Neural crest cell (in vitro differentiated cells): ENCODE measurements at regions not wholly inside any gene's neighbourhood (a gene's known extent, or its start where the extent isn't known, plus 50 kb on each side); places are given as distances from the start of the nearest gene placed in this dataset.

Experiments used
- DNase-seq: peaks from one replicate; pipeline ENCODE4 v3.0.0; 2021; ENCODE audit warnings: low read depth, mixed read lengths, low spot score
- H3K27ac Mint-ChIP-seq: one replicate; pipeline ENCODE4 v1.8.0; 2021; ENCODE audit warnings: mild to moderate bottlenecking, mixed read lengths; ENCODE audit not compliant: unreplicated experiment
- H3K27me3 Mint-ChIP-seq: 2 replicates; pipeline ENCODE4 v1.8.0; 2021; ENCODE audit warnings: low read depth, mild to moderate bottlenecking, mixed read lengths
- H3K36me3 Mint-ChIP-seq: 2 replicates; pipeline ENCODE4 v1.8.0; 2021; ENCODE audit warnings: low read depth, mild to moderate bottlenecking, mixed read lengths
- H3K4me1 Mint-ChIP-seq: 2 replicates; pipeline ENCODE4 v1.8.0; 2021; ENCODE audit warnings: mixed read lengths
- H3K4me3 Mint-ChIP-seq: one replicate; pipeline ENCODE4 v1.8.0; 2021; ENCODE audit warnings: mild to moderate bottlenecking, mixed read lengths
- H3K9me3 Mint-ChIP-seq: 2 replicates; pipeline ENCODE4 v1.8.0; 2021; ENCODE audit warnings: mixed read lengths
- CTCF ChIP-seq: fragments of 200-600 bp; sonication (generic); conservative IDR thresholded peaks from 2 replicates; pipeline ENCODE4 v1.5.0; 2021; ENCODE audit warnings: antibody characterized with exemption, mild to moderate bottlenecking

GRCh38 chr4:114310296-114310925 is 288.2 kb upstream of the UGT8 start:
- no peak for TF ChIP-seq CTCF

GRCh38 chr4:114311787-114312186 is 286.8 kb upstream of the UGT8 start:
- no peak overlapping the region for H3K27ac Mint-ChIP-seq
- H3K4me1 Mint-ChIP-seq = no peaks in the 10 kb centered on the region
- no peak for TF ChIP-seq CTCF
- no peak for DNase-seq
- H3K27me3 Mint-ChIP-seq = peaks cover 2% of the 10 kb centered on the region
- no peak overlapping the region for H3K4me3 Mint-ChIP-seq
- no peaks in the 10 kb centered on the region for H3K36me3 Mint-ChIP-seq
- H3K9me3 Mint-ChIP-seq = no peaks in the 10 kb centered on the region

More at GRCh38 chr4:114310296-114310925, 288.2 kb upstream of the UGT8 start:
- Mint-ChIP-seq H3K27me3 (peaks cover 2% of the 10 kb centered on the region), H3K36me3 (no peaks in the 10 kb centered on the region), H3K4me1 (no peaks in the 10 kb centered on the region), H3K9me3 (no peaks in the 10 kb centered on the region), H3K27ac (no peak overlapping the region), H3K4me3 (no peak overlapping the region)
- DNase-seq = no peak

- H3K4me1 Mint-ChIP-seq = no peaks in the 10 kb centered on the region
- DNase-seq = no peak
- TF ChIP-seq CTCF = no peak
Observed at GRCh38 chr4:114312338-114312737, 286.3 kb upstream of the UGT8 start.

GRCh38 chr4:114316789-114317188 is 281.8 kb upstream of the UGT8 start:
- H3K27ac Mint-ChIP-seq = no peak overlapping the region
- no peak for TF ChIP-seq CTCF
- no peaks in the 10 kb centered on the region for H3K36me3 Mint-ChIP-seq
- H3K4me3 Mint-ChIP-seq = no peak overlapping the region
- no peaks in the 10 kb centered on the region for H3K27me3 Mint-ChIP-seq
- H3K9me3 Mint-ChIP-seq = no peaks in the 10 kb centered on the region
- DNase-seq = no peak
- H3K4me1 Mint-ChIP-seq = peaks cover 4% of the 10 kb centered on the region

More at GRCh38 chr4:114312338-114312737, 286.3 kb upstream of the UGT8 start:
- H3K9me3 Mint-ChIP-seq = no peaks in the 10 kb centered on the region
- no peaks in the 10 kb centered on the region for H3K36me3 Mint-ChIP-seq
- no peak overlapping the region for H3K27ac Mint-ChIP-seq
- no peak overlapping the region for H3K4me3 Mint-ChIP-seq
- H3K27me3 Mint-ChIP-seq = peaks cover 2% of the 10 kb centered on the region

- no peak for TF ChIP-seq CTCF
- no peak for DNase-seq
- Mint-ChIP-seq H3K9me3 (no peaks in the 10 kb centered on the region), H3K36me3 (no peaks in the 10 kb centered on the region), H3K4me1 (peaks cover 4% of the 10 kb centered on the region), H3K27ac (no peak overlapping the region), H3K4me3 (no peak overlapping the region), H3K27me3 (no peaks in the 10 kb centered on the region)
Observed at GRCh38 chr4:114317564-114317963, 281.0 kb upstream of the UGT8 start.
